ENCODE measurements at regions not wholly inside any gene's neighbourhood (a gene's known extent, or its start where the extent isn't known, plus 50 kb on each side); places are given as distances from the start of the nearest gene placed in this dataset.

- H3K27me3 ChIP-seq (ENCODE audit: insufficient read depth), result no peaks in the 10 kb centered on the region
- no peaks in the 10 kb centered on the region for H3K27me3 Mint-ChIP-seq (ENCODE audit: insufficient read depth, low read depth, poor library complexity)
- DNase-seq (ENCODE audit: low spot score) (no peak), ATAC-seq (no peak)
- H3K4me3 Mint-ChIP-seq, result no peak overlapping the region
- no peak overlapping the region for H3K27ac ChIP-seq (ENCODE audit: low read depth)
- no peaks in the 10 kb centered on the region for H3K36me3 Mint-ChIP-seq (ENCODE audit: low read depth)
- no peaks in the 10 kb centered on the region for H3K4me1 ChIP-seq (ENCODE audit: insufficient read depth)
- no peaks in the 10 kb centered on the region for H4K20me1 ChIP-seq (replicated peaks; ENCODE audit: insufficient read depth)
- H3K36me3 ChIP-seq (ENCODE audit: insufficient read depth), result no peaks in the 10 kb centered on the region
- H3K9me3 Mint-ChIP-seq, result no peaks in the 10 kb centered on the region
- no peaks in the 10 kb centered on the region for H3K4me1 Mint-ChIP-seq
- no peak overlapping the region for H3K4me2 ChIP-seq
- no peaks in the 10 kb centered on the region for H3F3A ChIP-seq (replicated peaks; ENCODE audit: low read depth)
- H2AFZ ChIP-seq, result no peak overlapping the region
- H3K4me3 ChIP-seq, result no peak overlapping the region
- no peaks in the 10 kb centered on the region for H3K79me2 ChIP-seq (replicated peaks; ENCODE audit: insufficient read depth)
- H3K9me2 ChIP-seq (ENCODE audit: insufficient read depth), result no peaks in the 10 kb centered on the region
- H3K27ac Mint-ChIP-seq, result no peak overlapping the region
- TF ChIP-seq NANOG (IDR thresholded peaks at IDR 0.05; ENCODE audit: borderline replicate concordance) (no peak), ZNF331 (CRISPR knock-in tag; IDR thresholded peaks at IDR 0.05; ENCODE audit: low read depth) (no peak), REST (IDR thresholded peaks at IDR 0.05; ENCODE audit: unreplicated experiment) (no peak), EZH2phosphoT487 (IDR thresholded peaks at IDR 0.05; ENCODE audit: unreplicated experiment) (no peak), POLR2AphosphoS5 (IDR thresholded peaks at IDR 0.05; ENCODE audit: low read depth) (no peak), STAT1 (IDR thresholded peaks at IDR 0.05; ENCODE audit: unreplicated experiment) (no peak), EZH2 (IDR thresholded peaks at IDR 0.05; ENCODE audit: low read depth, unreplicated experiment) (no peak)
Measured at GRCh38 chr7:46603780-46604179, 682.7 kb upstream of the IGFBP3 start.

DNA sequence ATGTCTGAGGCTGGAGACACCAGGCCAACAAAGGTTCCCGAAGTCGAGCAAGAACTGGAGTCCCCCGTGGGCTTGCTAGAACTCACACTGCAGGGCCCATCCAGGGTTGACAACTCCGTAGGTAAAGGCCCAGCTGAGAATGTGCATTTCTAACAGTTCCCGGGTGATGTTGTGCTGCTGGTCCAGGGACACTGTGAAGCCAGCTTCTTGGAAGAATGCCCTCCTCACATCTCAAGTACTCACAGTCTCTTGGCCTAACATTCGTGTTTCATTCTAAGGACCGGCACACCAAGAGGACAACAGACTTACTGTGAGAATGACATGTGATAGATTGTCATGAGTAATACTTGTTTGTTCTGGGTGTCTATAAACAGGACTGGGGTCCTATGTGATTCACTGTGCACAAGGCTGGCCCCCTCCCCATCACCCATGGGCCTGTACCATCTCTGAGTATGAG is 682.3 kb upstream of the IGFBP3 start:
- no peaks in the 10 kb centered on the region for H3K4me1 ChIP-seq (ENCODE audit: insufficient read depth)
- no peak for ATAC-seq

More for the DNA sequence above, 682.3 kb upstream of the IGFBP3 start:
- Histone ChIP-seq H3K4me2 (no peak overlapping the region), H3K36me3 (ENCODE audit: insufficient read depth) (no peaks in the 10 kb centered on the region), H4K20me1 (replicated peaks; ENCODE audit: insufficient read depth) (no peaks in the 10 kb centered on the region), H3F3A (replicated peaks; ENCODE audit: low read depth) (no peaks in the 10 kb centered on the region), H3K79me2 (replicated peaks; ENCODE audit: insufficient read depth) (no peaks in the 10 kb centered on the region), H3K27me3 (ENCODE audit: insufficient read depth) (no peaks in the 10 kb centered on the region), H3K27ac (ENCODE audit: low read depth) (no peak overlapping the region), H3K9me2 (ENCODE audit: insufficient read depth) (no peaks in the 10 kb centered on the region), H2AFZ (no peak overlapping the region), H3K4me3 (no peak overlapping the region)
- no peak for TF ChIP-seq EZH2 (IDR thresholded peaks at IDR 0.05; ENCODE audit: low read depth, unreplicated experiment)
- no peak for TF ChIP-seq ZNF331 (CRISPR knock-in tag; IDR thresholded peaks at IDR 0.05; ENCODE audit: low read depth)
- TF ChIP-seq STAT1 (IDR thresholded peaks at IDR 0.05; ENCODE audit: unreplicated experiment), result no peak
- TF ChIP-seq CREB1 (CRISPR knock-in tag; IDR thresholded peaks at IDR 0.05; ENCODE audit: low read depth), result no peak
- no peak for TF ChIP-seq EZH2phosphoT487 (IDR thresholded peaks at IDR 0.05; ENCODE audit: unreplicated experiment)
- TF ChIP-seq POLR2AphosphoS5 (IDR thresholded peaks at IDR 0.05; ENCODE audit: low read depth), result no peak
- TF ChIP-seq ETS1 (IDR thresholded peaks at IDR 0.05), result no peak
- TF ChIP-seq NANOG (IDR thresholded peaks at IDR 0.05; ENCODE audit: borderline replicate concordance), result no peak
- TF ChIP-seq ZNF114 (CRISPR knock-in tag; IDR thresholded peaks at IDR 0.05), result no peak
- TF ChIP-seq JUNB (IDR thresholded peaks at IDR 0.05; ENCODE audit: unreplicated experiment), result no peak
- DNase-seq (ENCODE audit: low spot score), result no peak
- Mint-ChIP-seq H3K27ac (no peak overlapping the region), H3K36me3 (ENCODE audit: low read depth) (no peaks in the 10 kb centered on the region), H3K9me3 (no peaks in the 10 kb centered on the region), H3K4me3 (no peak overlapping the region), H3K27me3 (ENCODE audit: insufficient read depth, low read depth, poor library complexity) (no peaks in the 10 kb centered on the region), H3K4me1 (no peaks in the 10 kb centered on the region)
